Liver (tissue), 8 donors: ENCODE measurements at regions not wholly inside any gene's neighbourhood (a gene's known extent, or its start where the extent isn't known, plus 50 kb on each side); places are given as distances from the start of the nearest gene placed in this dataset.

ENCODE experiments used
- DNase-seq: peaks from one replicate; pipeline ENCODE4 v3.0.0-alpha.2; 2017; ENCODE audit warnings: low spot score
- H3K27ac ChIP-seq, 2 donors: one replicate each; pipeline ENCODE4 v1.7.0; 2013; ENCODE audit warnings: inconsistent platforms in 2 of 2, low read length in 2 of 2, control low read depth in 1 of 2, low read depth in 1 of 2, mild to moderate bottlenecking in 1 of 2
- H3K27me3 ChIP-seq, 4 donors: one replicate each; pipeline versions ENCODE4 v1.6.1 to v1.7.0; 2013; ENCODE audit warnings: low read length in 3 of 4, inconsistent platforms in 1 of 4, mild to moderate bottlenecking in 1 of 4, moderate library complexity in 1 of 4; ENCODE audit not compliant: control insufficient read depth in 4 of 4, insufficient read depth in 4 of 4
- H3K36me3 ChIP-seq, 4 donors: one replicate each; pipeline versions ENCODE4 v1.6.1 to v1.7.0; 2013; ENCODE audit warnings: low read length in 3 of 4, mild to moderate bottlenecking in 3 of 4, low read depth in 1 of 4, moderate library complexity in 1 of 4; ENCODE audit not compliant: control insufficient read depth in 4 of 4, insufficient read depth in 3 of 4
- H3K4me1 ChIP-seq, 4 donors: one replicate each; pipeline versions ENCODE4 v1.6.1 to v1.7.0; 2013; ENCODE audit warnings: low read length in 3 of 4, mild to moderate bottlenecking in 3 of 4, moderate library complexity in 1 of 4; ENCODE audit not compliant: control insufficient read depth in 4 of 4, insufficient read depth in 4 of 4
- H3K4me3 ChIP-seq, 3 donors: one replicate each; pipeline versions ENCODE4 v1.6.1 to v1.7.0; 2013; ENCODE audit warnings: low read length in 3 of 3, control low read depth in 1 of 3, low read depth in 1 of 3, mild to moderate bottlenecking in 1 of 3
- H3K9ac ChIP-seq, 2 donors: one replicate each; pipeline ENCODE4 v1.7.0; 2013; ENCODE audit warnings: low read length in 2 of 2, mild to moderate bottlenecking in 2 of 2, moderate library complexity in 2 of 2, control low read depth in 1 of 2, low read depth in 1 of 2
- H3K9me3 ChIP-seq, 4 donors: one replicate each; pipeline versions ENCODE4 v1.6.1 to v1.7.0; 2013; ENCODE audit warnings: low read length in 3 of 4; ENCODE audit not compliant: control insufficient read depth in 4 of 4
- CTCF ChIP-seq: fragments of 150-350 bp; IDR thresholded peaks from 2 replicates; pipeline ENCODE4 v1.5.1; 2017; ENCODE audit warnings: improper control_type of control experiment, low read depth, low read length; ENCODE audit not compliant: missing input control
- EGR1 ChIP-seq, 2 donors: IDR thresholded peaks; 2 replicates each; pipeline ENCODE4 v1.6.1; 2016 to 2018; ENCODE audit warnings: antibody characterized with exemption in 2 of 2, low read depth in 2 of 2
- FOXA1 ChIP-seq: IDR thresholded peaks from 2 replicates; pipeline ENCODE4 v1.6.1; 2016; ENCODE audit warnings: antibody characterized with exemption
- FOXA2 ChIP-seq: IDR thresholded peaks from 2 replicates; pipeline ENCODE4 v1.6.1; 2016; ENCODE audit warnings: antibody characterized with exemption
- GABPA ChIP-seq, 2 donors: IDR thresholded peaks in 1 of 2; conservative IDR thresholded peaks in 1 of 2; 2 replicates each; pipeline ENCODE4 v1.6.1; 2016; ENCODE audit warnings: antibody characterized with exemption in 2 of 2, mild to moderate bottlenecking in 1 of 2, moderate library complexity in 1 of 2
- HNF4A ChIP-seq, 2 donors: conservative IDR thresholded peaks; 2 replicates each; pipeline ENCODE4 v1.6.1; 2016; ENCODE audit warnings: antibody characterized with exemption in 2 of 2, mild to moderate bottlenecking in 2 of 2
- HNF4G ChIP-seq: IDR thresholded peaks from 2 replicates; pipeline ENCODE4 v1.6.1; 2016; ENCODE audit warnings: antibody characterized with exemption
- JUND ChIP-seq, 2 donors: IDR thresholded peaks; 2 replicates each; pipeline ENCODE4 v1.6.1; 2016; ENCODE audit warnings: antibody characterized with exemption in 2 of 2
- MAX ChIP-seq: IDR thresholded peaks from 2 replicates; pipeline ENCODE4 v1.6.1; 2016; ENCODE audit warnings: antibody characterized with exemption
- NR2F2 ChIP-seq: IDR thresholded peaks from 2 replicates; pipeline ENCODE4 v1.6.1; 2016; ENCODE audit warnings: antibody characterized with exemption
- RAD21 ChIP-seq, 2 donors: IDR thresholded peaks; 2 replicates each; pipeline ENCODE4 v1.6.1; 2016; ENCODE audit warnings: antibody characterized with exemption in 2 of 2, mild to moderate bottlenecking in 2 of 2
- REST ChIP-seq: IDR thresholded peaks from 2 replicates; pipeline ENCODE4 v1.6.1; 2016; ENCODE audit warnings: antibody characterized with exemption, mild to moderate bottlenecking
- RXRA ChIP-seq, 2 donors: IDR thresholded peaks; 2 replicates each; pipeline ENCODE4 v1.6.1; 2017 to 2018; ENCODE audit warnings: antibody characterized with exemption in 2 of 2, mild to moderate bottlenecking in 1 of 2
- SP1 ChIP-seq: IDR thresholded peaks from 2 replicates; pipeline ENCODE4 v1.6.1; 2018; ENCODE audit warnings: antibody characterized with exemption, mild to moderate bottlenecking
- TAF1 ChIP-seq: conservative IDR thresholded peaks from 2 replicates; pipeline ENCODE4 v1.6.1; 2016; ENCODE audit warnings: antibody characterized with exemption, mild to moderate bottlenecking
- YY1 ChIP-seq: IDR thresholded peaks from 2 replicates; pipeline ENCODE4 v1.6.1; 2016; ENCODE audit warnings: antibody characterized with exemption, mild to moderate bottlenecking
- WGBS: extraction: QIAGEN DNeasy Blood & Tissue Kit; methylation state at CpG from one replicate; pipeline ENCODE4 v1.1.7; 2013; 5-methylcytosine and 5-hydroxymethylcytosine counted together
- TF ChIP-seq, protein P1 (sequence below): IDR thresholded peaks from 2 replicates; pipeline ENCODE4 v1.6.1; 2016; ENCODE audit warnings: antibody characterized with exemption
- TF ChIP-seq, protein P2 (sequence below): IDR thresholded peaks from 2 replicates; pipeline ENCODE4 v1.6.1; 2016; ENCODE audit warnings: antibody characterized with exemption
- donor health status: healthy.
- donor health status: healthy.
- donor health status: healthy.
- donor health status: healthy.
- donor health status: healthy.

DNA sequence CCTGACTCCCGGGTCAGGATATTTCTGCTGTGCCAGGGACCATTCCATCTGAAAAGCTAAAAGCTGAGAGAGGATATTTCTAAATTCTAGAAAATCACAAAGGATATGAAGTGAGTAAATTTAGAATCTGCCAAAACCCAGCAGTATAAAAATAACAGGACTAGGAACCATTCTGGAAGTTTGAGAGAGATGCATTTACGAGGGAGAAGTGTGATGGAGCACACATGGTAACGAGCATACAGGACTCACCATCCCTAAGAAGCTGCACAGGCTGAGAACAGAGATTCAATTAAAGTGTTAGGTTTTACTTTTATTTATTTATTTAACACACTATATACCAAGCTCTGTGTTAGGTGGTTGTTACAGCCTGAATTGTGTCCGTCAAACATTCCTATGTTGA, 116.3 kb downstream of the GLUL start:
- H3K9ac ChIP-seq = no peak overlapping the region
- no peak for DNase-seq
- H3K4me1 ChIP-seq = peaks cover 0 to 13% (median 2%) of the 10 kb centered on the region in 4 donors
- TF ChIP-seq SP1 (no peak), RXRA (IDR thresholded peaks at IDR 0.05) (no peak), GABPA (IDR thresholded peaks at IDR 0.05 in 1 of 2, conservative IDR thresholded peaks at IDR 0.05 in 1 of 2) (no peak), JUND (IDR thresholded peaks at IDR 0.05) (no peak), FOXA2 (no peak), TAF1 (no peak), YY1 (no peak), CTCF (no peak), REST (no peak), RAD21 (IDR thresholded peaks at IDR 0.05) (no peak), NR2F2 (no peak), HNF4A (conservative IDR thresholded peaks at IDR 0.05) (no peak), FOXA1 (no peak), HNF4G (no peak), EGR1 (IDR thresholded peaks at IDR 0.05; ENCODE audit: low read depth in 2 of 2) (no peak), MAX (no peak)
- TF ChIP-seq, protein P1, sequence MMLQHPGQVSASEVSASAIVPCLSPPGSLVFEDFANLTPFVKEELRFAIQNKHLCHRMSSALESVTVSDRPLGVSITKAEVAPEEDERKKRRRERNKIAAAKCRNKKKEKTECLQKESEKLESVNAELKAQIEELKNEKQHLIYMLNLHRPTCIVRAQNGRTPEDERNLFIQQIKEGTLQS = no peak
- TF ChIP-seq, protein P2, sequence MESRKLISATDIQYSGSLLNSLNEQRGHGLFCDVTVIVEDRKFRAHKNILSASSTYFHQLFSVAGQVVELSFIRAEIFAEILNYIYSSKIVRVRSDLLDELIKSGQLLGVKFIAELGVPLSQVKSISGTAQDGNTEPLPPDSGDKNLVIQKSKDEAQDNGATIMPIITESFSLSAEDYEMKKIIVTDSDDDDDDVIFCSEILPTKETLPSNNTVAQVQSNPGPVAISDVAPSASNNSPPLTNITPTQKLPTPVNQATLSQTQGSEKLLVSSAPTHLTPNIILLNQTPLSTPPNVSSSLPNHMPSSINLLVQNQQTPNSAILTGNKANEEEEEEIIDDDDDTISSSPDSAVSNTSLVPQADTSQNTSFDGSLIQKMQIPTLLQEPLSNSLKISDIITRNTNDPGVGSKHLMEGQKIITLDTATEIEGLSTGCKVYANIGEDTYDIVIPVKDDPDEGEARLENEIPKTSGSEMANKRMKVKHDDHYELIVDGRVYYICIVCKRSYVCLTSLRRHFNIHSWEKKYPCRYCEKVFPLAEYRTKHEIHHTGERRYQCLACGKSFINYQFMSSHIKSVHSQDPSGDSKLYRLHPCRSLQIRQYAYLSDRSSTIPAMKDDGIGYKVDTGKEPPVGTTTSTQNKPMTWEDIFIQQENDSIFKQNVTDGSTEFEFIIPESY = no peak
- 87% methylated on average over 4 of the region's 4 CpGs for WGBS
- H3K9me3 ChIP-seq = no peaks in the 10 kb centered on the region
- H3K36me3 ChIP-seq = no peaks in the 10 kb centered on the region
- H3K4me3 ChIP-seq = no peak overlapping the region
- no peaks in the 10 kb centered on the region for H3K27me3 ChIP-seq
- no peak overlapping the region for H3K27ac ChIP-seq

DNA sequence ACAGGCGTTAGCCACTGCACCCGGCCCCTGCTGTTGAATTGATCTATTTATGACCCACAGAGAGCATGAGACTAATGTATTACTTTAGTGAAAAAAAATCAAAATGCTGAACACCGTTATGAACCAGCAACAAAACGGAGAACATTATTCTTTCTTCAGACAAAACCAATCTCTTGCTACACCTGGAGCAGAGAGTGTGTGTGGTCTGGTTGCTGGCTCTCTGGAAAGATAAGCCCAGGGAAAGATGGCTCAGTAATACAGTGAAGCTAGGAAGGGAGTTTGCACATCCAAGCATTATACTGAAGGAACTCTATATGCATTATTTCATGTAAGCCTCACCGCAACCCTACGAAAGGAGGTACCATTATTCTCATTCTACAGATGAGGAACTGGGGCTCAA, 117.0 kb downstream of the GLUL start:
- no peak overlapping the region for H3K27ac ChIP-seq
- H3K4me3 ChIP-seq = no peak overlapping the region
- H3K9me3 ChIP-seq = no peaks in the 10 kb centered on the region
- H3K36me3 ChIP-seq = no peaks in the 10 kb centered on the region
- H3K4me1 ChIP-seq = peaks cover 0 to 12% (median 1%) of the 10 kb centered on the region in 4 donors
- H3K27me3 ChIP-seq = no peaks in the 10 kb centered on the region
- H3K9ac ChIP-seq = no peak overlapping the region
- 94% methylated on average over 6 of the region's 6 CpGs for WGBS
- DNase-seq = no peak
- TF ChIP-seq RAD21 (IDR thresholded peaks at IDR 0.05) = no peak
- no peak for TF ChIP-seq NR2F2
- TF ChIP-seq YY1 = no peak
- no peak for TF ChIP-seq CTCF
- no peak for TF ChIP-seq FOXA1
- TF ChIP-seq SP1 = no peak
- TF ChIP-seq, protein P1 = no peak
- no peak for TF ChIP-seq GABPA (IDR thresholded peaks at IDR 0.05 in 1 of 2, conservative IDR thresholded peaks at IDR 0.05 in 1 of 2)
